GM18508 (cell line): ENCODE measurements at regions not wholly inside any gene's neighbourhood (a gene's known extent, or its start where the extent isn't known, plus 50 kb on each side); places are given as distances from the start of the nearest gene placed in this dataset.
"Not testable (repeated sequence)": the region's sequence is repeated elsewhere in the genome, so short reads cannot be mapped to it uniquely, and the experiment has no call there.

Experiments used
- ATAC-seq: cut with Tn5 transposase; IDR thresholded peaks from one replicate; pipeline ENCODE4 v1.9.1; 2021; ENCODE audit warnings: moderate number of reproducible peaks; ENCODE audit not compliant: insufficient read depth, unreplicated experiment

GRCh38 chr5:33129309-33129708 is 311.5 kb upstream of the TARS1 start:
- no peak for ATAC-seq

- ATAC-seq: no peak
These were observed 304.0 kb upstream of the TARS1 start for GRCh38 chr5:33136785-33137184.

GRCh38 chr5:33138145-33138544 is 302.6 kb upstream of the TARS1 start:
- ATAC-seq: not testable (repeated sequence)

- no peak for ATAC-seq
These were observed 297.2 kb upstream of the TARS1 start for GRCh38 chr5:33143405-33144123.

- ATAC-seq: no peak
These were observed 293.9 kb upstream of the TARS1 start for GRCh38 chr5:33146881-33147280.

- ATAC-seq: no peak
These were observed 292.7 kb upstream of the TARS1 start for GRCh38 chr5:33148076-33148513.

GRCh38 chr5:33153372-33153771 is 287.4 kb upstream of the TARS1 start:
- no peak for ATAC-seq

- no peak for ATAC-seq
These were observed 286.9 kb upstream of the TARS1 start for GRCh38 chr5:33153831-33154230.

GRCh38 chr5:33160871-33161270 is 279.9 kb upstream of the TARS1 start:
- ATAC-seq: no peak

- ATAC-seq: no peak
These were observed 279.3 kb upstream of the TARS1 start for GRCh38 chr5:33161421-33161820.

- ATAC-seq: no peak
These were observed 278.7 kb upstream of the TARS1 start for GRCh38 chr5:33162057-33162456.

- ATAC-seq: no peak
These were observed 274.2 kb upstream of the TARS1 start for GRCh38 chr5:33166522-33166921.

- no peak for ATAC-seq
These were observed 273.8 kb upstream of the TARS1 start for GRCh38 chr5:33166948-33167347.

- no peak for ATAC-seq
These were observed 273.2 kb upstream of the TARS1 start for GRCh38 chr5:33167541-33167940.

GRCh38 chr5:33170411-33170810 is 270.4 kb upstream of the TARS1 start:
- no peak for ATAC-seq

- ATAC-seq: no peak
These were observed 266.4 kb upstream of the TARS1 start for GRCh38 chr5:33174383-33174782.

- ATAC-seq: no peak
These were observed 261.5 kb upstream of the TARS1 start for GRCh38 chr5:33179301-33179700.

- ATAC-seq: no peak
These were observed 259.9 kb upstream of the TARS1 start for GRCh38 chr5:33180900-33181299.

- no peak for ATAC-seq
These were observed 257.8 kb upstream of the TARS1 start for GRCh38 chr5:33182986-33183385.

- ATAC-seq: no peak
These were observed 256.4 kb upstream of the TARS1 start for GRCh38 chr5:33184367-33184766.

- ATAC-seq: no peak
These were observed 252.7 kb upstream of the TARS1 start for GRCh38 chr5:33188089-33188488.

GRCh38 chr5:33194914-33195313 is 245.9 kb upstream of the TARS1 start:
- no peak for ATAC-seq
